H1 (cell line): ENCODE measurements at regions not wholly inside any gene's neighbourhood (a gene's known extent, or its start where the extent isn't known, plus 50 kb on each side); places are given as distances from the start of the nearest gene placed in this dataset.

ENCODE experiments used
- CTCF ChIA-PET: fragments of 300-600 bp; sonication (Branson Sonifier 250); formaldehyde crosslinking; loops from one replicate; lab custom pipeline; 2021; ENCODE audit not compliant: partially characterized antibody; lab: Charles Lee
- POLR2A ChIA-PET: fragments of 300-600 bp; sonication (Branson Sonifier 250); formaldehyde crosslinking; loops from one replicate; lab custom pipeline; 2021; ENCODE audit warnings: inconsistent platforms; ENCODE audit not compliant: partially characterized antibody; lab: Charles Lee
- DNase-seq, 2 experiments: peaks; one replicate each; pipeline versions ENCODE4 v3.0.0 to v3.0.0-alpha.2; 2010 to 2022; ENCODE audit warnings: low spot score in 2 of 2, low read depth in 1 of 2, mixed read lengths in 1 of 2
- FAIRE-seq: peaks from 2 replicates; lab custom pipeline; 2011; peaks lifted over from hg19 to GRCh38; lab: Jason Lieb, UNC
- H2AFZ ChIP-seq: 2 replicates; pipeline ENCODE4 v1.8.1; 2012; ENCODE audit warnings: low read length, inconsistent platforms
- H2AK5ac ChIP-seq: 2 replicates; pipeline ENCODE4 v1.6.1; 2013; ENCODE audit warnings: low read depth, low read length
- H2BK120ac ChIP-seq: replicated peaks from 2 replicates; pipeline ENCODE3; 2013; ENCODE audit warnings: low read depth, low read length, inconsistent platforms
- H2BK12ac ChIP-seq: 2 replicates; pipeline ENCODE4 v1.6.1; 2013; ENCODE audit warnings: low read depth, low read length
- H2BK15ac ChIP-seq: 2 replicates; pipeline ENCODE4 v1.6.1; 2013; ENCODE audit warnings: low read length
- H2BK20ac ChIP-seq: 2 replicates; pipeline ENCODE4 v1.6.1; 2013; ENCODE audit warnings: low read length
- H2BK5ac ChIP-seq: 2 replicates; pipeline ENCODE4 v1.6.1; 2013; ENCODE audit warnings: low read depth, low read length
- H3K14ac ChIP-seq: 2 replicates; pipeline ENCODE4 v1.6.1; 2013; ENCODE audit warnings: inconsistent platforms; ENCODE audit not compliant: insufficient read length
- H3K18ac ChIP-seq: 2 replicates; pipeline ENCODE4 v1.6.1; 2013; ENCODE audit warnings: low read length; ENCODE audit errors: extremely low read depth
- H3K23ac ChIP-seq: 2 replicates; pipeline ENCODE4 v1.6.1; 2013; ENCODE audit warnings: inconsistent platforms; ENCODE audit not compliant: insufficient read length
- H3K23me2 ChIP-seq: 2 replicates; pipeline ENCODE4 v1.6.1; 2013; ENCODE audit warnings: low read depth, low read length
- H3K27ac ChIP-seq: 2 replicates; pipeline ENCODE4 v1.6.1; 2011; ENCODE audit warnings: low read depth, low read length, inconsistent platforms
- H3K27me3 ChIP-seq, 4 experiments: replicated peaks in 1 of 4; 1 replicate in 1 of 4; 2 replicates in 3 of 4; pipeline versions ENCODE4 v1.6.1 to v1.8.1; 2011 to 2013; ENCODE audit warnings: low read length in 3 of 4, mild to moderate bottlenecking in 3 of 4, inconsistent platforms in 2 of 4, mixed read lengths in 2 of 4, moderate library complexity in 1 of 4; ENCODE audit not compliant: control insufficient read depth in 3 of 4, insufficient read depth in 3 of 4; ENCODE audit errors: extremely low read depth in 1 of 4
- H3K36me3 ChIP-seq, 4 experiments: 2 replicates each; pipeline versions ENCODE4 v1.6.1 to v1.8.1; 2011 to 2013; ENCODE audit warnings: mild to moderate bottlenecking in 4 of 4, low read length in 3 of 4, moderate library complexity in 2 of 4, control low read depth in 1 of 4, inconsistent platforms in 1 of 4; ENCODE audit not compliant: insufficient read depth in 4 of 4, control insufficient read depth in 2 of 4
- H3K4ac ChIP-seq: replicated peaks from 2 replicates; pipeline ENCODE3; 2013; ENCODE audit warnings: low read length, low read depth, mixed read lengths, inconsistent platforms; ENCODE audit not compliant: insufficient read length
- H3K4me1 ChIP-seq, 4 experiments: replicated peaks in 1 of 4; 1 replicate in 1 of 4; 2 replicates in 3 of 4; pipeline versions ENCODE4 v1.6.1 to v1.8.1; 2011 to 2013; ENCODE audit warnings: low read length in 3 of 4, inconsistent platforms in 2 of 4, mixed read lengths in 1 of 4; ENCODE audit not compliant: insufficient read depth in 4 of 4, control insufficient read depth in 3 of 4
- H3K4me2 ChIP-seq, 2 experiments: 2 replicates each; pipeline versions ENCODE4 v1.6.1 to v1.8.1; 2011 to 2013; ENCODE audit warnings: low read depth in 2 of 2, low read length in 2 of 2, control low read depth in 1 of 2, inconsistent platforms in 1 of 2, mild to moderate bottlenecking in 1 of 2; ENCODE audit not compliant: insufficient read depth in 1 of 2
- H3K4me3 ChIP-seq, 4 experiments: fragments of 200-600, 300-600 bp in 1 of 4; sonication (generic), shearing (Covaris generic), sonication (Bioruptor Twin) in 1 of 4; 2 replicates each; pipeline versions ENCODE4 v1.5.1 to v1.8.1; 2011 to 2016; ENCODE audit warnings: low read length in 4 of 4, low read depth in 3 of 4, control low read depth in 2 of 4, inconsistent platforms in 2 of 4, mild to moderate bottlenecking in 2 of 4, mixed read lengths in 1 of 4, moderate library complexity in 1 of 4; ENCODE audit not compliant: insufficient read depth in 2 of 4; ENCODE audit errors: extremely low read depth in 1 of 4
- H3K56ac ChIP-seq: replicated peaks from 2 replicates; pipeline ENCODE3; 2013; ENCODE audit warnings: low read depth, mild to moderate bottlenecking, mixed read lengths, low read length, inconsistent platforms; ENCODE audit not compliant: insufficient read length
- H3K79me1 ChIP-seq: 2 replicates; pipeline ENCODE4 v1.6.1; 2013; ENCODE audit warnings: low read depth, low read length, control low read depth
- H3K79me2 ChIP-seq, 2 experiments: 2 replicates each; pipeline versions ENCODE4 v1.6.1 to v1.8.1; 2012 to 2013; ENCODE audit warnings: low read length in 2 of 2, mild to moderate bottlenecking in 2 of 2, inconsistent platforms in 1 of 2; ENCODE audit not compliant: insufficient read depth in 2 of 2, control insufficient read depth in 1 of 2
- H3K9ac ChIP-seq, 4 experiments: replicated peaks in 1 of 4; 1 replicate in 1 of 4; 2 replicates in 3 of 4; pipeline versions ENCODE4 v1.6.1 to v1.8.1; 2011 to 2013; ENCODE audit warnings: low read depth in 3 of 4, low read length in 3 of 4, control low read depth in 2 of 4, mild to moderate bottlenecking in 2 of 4, moderate library complexity in 2 of 4, inconsistent platforms in 1 of 4; ENCODE audit errors: extremely low read depth in 1 of 4
- H3K9me3 ChIP-seq, 2 experiments: 2 replicates each; pipeline versions ENCODE4 v1.6.1 to v1.8.1; 2012 to 2013; ENCODE audit warnings: mild to moderate bottlenecking in 2 of 2, moderate library complexity in 2 of 2, control low read depth in 1 of 2, inconsistent platforms in 1 of 2, low read depth in 1 of 2, low read length in 1 of 2, mixed read lengths in 1 of 2; ENCODE audit not compliant: insufficient read depth in 2 of 2
- H4K20me1 ChIP-seq, 2 experiments: replicated peaks in 1 of 2; 2 replicates each; pipeline versions ENCODE3 to v1.8.1; 2011 to 2013; ENCODE audit warnings: inconsistent platforms in 2 of 2, low read length in 2 of 2, mild to moderate bottlenecking in 1 of 2; ENCODE audit not compliant: insufficient read depth in 2 of 2, control insufficient read depth in 1 of 2
- H4K5ac ChIP-seq: 2 replicates; pipeline ENCODE4 v1.6.1; 2013; ENCODE audit warnings: low read length, low read depth, mixed read lengths, inconsistent platforms; ENCODE audit not compliant: insufficient read length
- H4K8ac ChIP-seq: 2 replicates; pipeline ENCODE4 v1.8.0; 2013; ENCODE audit warnings: mild to moderate bottlenecking, moderate library complexity, low read length, inconsistent platforms; ENCODE audit not compliant: insufficient read depth; ENCODE audit errors: extremely low read depth
- H4K91ac ChIP-seq: replicated peaks from 2 replicates; pipeline ENCODE3; 2013; ENCODE audit warnings: low read length, mixed read lengths, inconsistent platforms; ENCODE audit not compliant: insufficient read length
- CEBPB ChIP-seq: IDR thresholded peaks from 2 replicates; pipeline ENCODE4 v1.6.1; 2012; ENCODE audit warnings: low read depth, low read length
- CREB1 ChIP-seq: IDR thresholded peaks from 2 replicates; pipeline ENCODE4 v1.6.1; 2012; ENCODE audit warnings: inconsistent platforms
- RBBP5 ChIP-seq: IDR thresholded peaks from 2 replicates; pipeline ENCODE4 v1.7.1; 2012; ENCODE audit warnings: low read depth, mild to moderate bottlenecking, inconsistent platforms, low read length, moderate library complexity, borderline replicate concordance
- WGBS, 2 experiments: shearing (Covaris generic) in 1 of 2; methylation state at CpG; one replicate each; pipeline versions ENCODE4 v1.1.6 to v1.1.7; 2013 to 2015; ENCODE audit warnings: low lambda C conversion rate in 2 of 2, mixed read lengths in 2 of 2, inconsistent platforms in 1 of 2, low coverage in 1 of 2, missing lambda C conversion rate in 1 of 2; ENCODE audit not compliant: insufficient replicate concordance in 2 of 2, insufficient coverage in 1 of 2, insufficient read length in 1 of 2; ENCODE audit errors: extremely low coverage in 1 of 2, missing lambda C conversion rate in 1 of 2; 5-methylcytosine and 5-hydroxymethylcytosine counted together
- TF ChIP-seq, protein P1 (sequence below): IDR thresholded peaks from 2 replicates; pipeline ENCODE4 v1.6.1; 2012; ENCODE audit warnings: inconsistent platforms
- TF ChIP-seq, protein P2 (sequence below): IDR thresholded peaks from 2 replicates; pipeline ENCODE4 v1.6.1; 2011; ENCODE audit warnings: low read length, improper control_type of control experiment
- TF ChIP-seq, protein P3 (sequence below): IDR thresholded peaks from 2 replicates; pipeline ENCODE4 v1.6.1; 2012; ENCODE audit warnings: low read length, inconsistent platforms

DNA sequence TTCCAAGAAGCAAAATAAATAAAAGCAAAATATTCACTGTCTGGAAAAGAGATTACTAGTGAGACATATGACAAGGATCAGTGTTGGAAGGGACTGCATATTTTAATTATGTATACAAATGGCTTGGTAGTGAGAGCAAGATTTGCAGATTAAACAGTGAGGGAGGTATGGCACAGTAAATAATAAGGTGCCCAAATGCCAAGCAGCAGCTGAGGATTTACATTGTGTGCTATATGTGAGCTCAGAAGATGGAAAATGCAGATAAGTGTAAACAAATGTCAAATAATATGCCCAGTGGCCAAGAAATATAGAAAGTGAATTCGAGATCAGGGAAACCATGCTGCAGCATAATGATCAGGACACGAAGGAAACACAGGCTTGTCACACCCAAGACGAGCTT is 173.8 kb upstream of the NRSN1 start:
- no peak overlapping the region for H2AK5ac ChIP-seq
- H3K4ac ChIP-seq = no peak overlapping the region
- 90% methylated on average over 3 of the region's 3 CpGs; no CpG with 5 or more reads in 1 of the 2 experiments for whole genome bisulfite sequencing, 2 experiments
- H3K27me3 ChIP-seq = no peaks in the 10 kb centered on the region
- no peaks in the 10 kb centered on the region for H3K79me2 ChIP-seq
- DNase-seq (no peak), FAIRE-seq (no peak)
- no peaks in the 10 kb centered on the region for H3K23me2 ChIP-seq
- H3K27ac ChIP-seq = no peak overlapping the region
- no peak overlapping the region for H2BK20ac ChIP-seq
- H3K56ac ChIP-seq = no peak overlapping the region
- H2BK5ac ChIP-seq = no peak overlapping the region
- H3K36me3 ChIP-seq = no peaks in the 10 kb centered on the region
- no peak overlapping the region for H3K4me3 ChIP-seq
- H4K5ac ChIP-seq = no peak overlapping the region
- H4K8ac ChIP-seq = no peak overlapping the region
- CTCF ChIA-PET = no interaction called here
- no peak overlapping the region for H3K14ac ChIP-seq
- POLR2A ChIA-PET = no interaction called here
- no peak overlapping the region for H3K4me2 ChIP-seq
- H4K20me1 ChIP-seq = no peaks in the 10 kb centered on the region
- no peak overlapping the region for H3K23ac ChIP-seq
- H2BK120ac ChIP-seq = no peak overlapping the region
- TF ChIP-seq RBBP5 = no peak
- TF ChIP-seq, protein P1, sequence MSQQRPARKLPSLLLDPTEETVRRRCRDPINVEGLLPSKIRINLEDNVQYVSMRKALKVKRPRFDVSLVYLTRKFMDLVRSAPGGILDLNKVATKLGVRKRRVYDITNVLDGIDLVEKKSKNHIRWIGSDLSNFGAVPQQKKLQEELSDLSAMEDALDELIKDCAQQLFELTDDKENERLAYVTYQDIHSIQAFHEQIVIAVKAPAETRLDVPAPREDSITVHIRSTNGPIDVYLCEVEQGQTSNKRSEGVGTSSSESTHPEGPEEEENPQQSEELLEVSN = no peak
- TF ChIP-seq CREB1 = no peak
- no peak for TF ChIP-seq CEBPB
- TF ChIP-seq, protein P2, sequence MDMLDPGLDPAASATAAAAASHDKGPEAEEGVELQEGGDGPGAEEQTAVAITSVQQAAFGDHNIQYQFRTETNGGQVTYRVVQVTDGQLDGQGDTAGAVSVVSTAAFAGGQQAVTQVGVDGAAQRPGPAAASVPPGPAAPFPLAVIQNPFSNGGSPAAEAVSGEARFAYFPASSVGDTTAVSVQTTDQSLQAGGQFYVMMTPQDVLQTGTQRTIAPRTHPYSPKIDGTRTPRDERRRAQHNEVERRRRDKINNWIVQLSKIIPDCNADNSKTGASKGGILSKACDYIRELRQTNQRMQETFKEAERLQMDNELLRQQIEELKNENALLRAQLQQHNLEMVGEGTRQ = no peak
- TF ChIP-seq, protein P3, sequence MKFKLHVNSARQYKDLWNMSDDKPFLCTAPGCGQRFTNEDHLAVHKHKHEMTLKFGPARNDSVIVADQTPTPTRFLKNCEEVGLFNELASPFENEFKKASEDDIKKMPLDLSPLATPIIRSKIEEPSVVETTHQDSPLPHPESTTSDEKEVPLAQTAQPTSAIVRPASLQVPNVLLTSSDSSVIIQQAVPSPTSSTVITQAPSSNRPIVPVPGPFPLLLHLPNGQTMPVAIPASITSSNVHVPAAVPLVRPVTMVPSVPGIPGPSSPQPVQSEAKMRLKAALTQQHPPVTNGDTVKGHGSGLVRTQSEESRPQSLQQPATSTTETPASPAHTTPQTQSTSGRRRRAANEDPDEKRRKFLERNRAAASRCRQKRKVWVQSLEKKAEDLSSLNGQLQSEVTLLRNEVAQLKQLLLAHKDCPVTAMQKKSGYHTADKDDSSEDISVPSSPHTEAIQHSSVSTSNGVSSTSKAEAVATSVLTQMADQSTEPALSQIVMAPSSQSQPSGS = no peak
- H3K9me3 ChIP-seq = no peaks in the 10 kb centered on the region
- H4K91ac ChIP-seq = no peak overlapping the region
- no peaks in the 10 kb centered on the region; a peak in 2 of 7 replicates for H3K4me1 ChIP-seq
- H2AFZ ChIP-seq = no peak overlapping the region
- H3K9ac ChIP-seq = no peak overlapping the region
- H3K18ac ChIP-seq = no peak overlapping the region
- no peak overlapping the region for H2BK15ac ChIP-seq
- H3K79me1 ChIP-seq = no peaks in the 10 kb centered on the region
- H2BK12ac ChIP-seq = no peak overlapping the region
